ENCODE measurements at regions not wholly inside any gene's neighbourhood (a gene's known extent, or its start where the extent isn't known, plus 50 kb on each side); places are given as distances from the start of the nearest gene placed in this dataset.

- ChIA-PET CTCF (no interaction called here), POLR2A (no interaction called here)
Observed at GRCh38 chr3:6516143-6516542, 344.8 kb upstream of the GRM7 start.

GRCh38 chr3:6516694-6517093, 344.2 kb upstream of the GRM7 start:
- Mint-ChIP-seq H3K36me3 (ENCODE audit: low read depth) (no peaks in the 10 kb centered on the region), H3K4me3 (no peak overlapping the region), H3K27ac (no peak overlapping the region), H3K4me1 (no peaks in the 10 kb centered on the region), H3K9me3 (peaks cover 4% of the 10 kb centered on the region), H3K27me3 (no peaks in the 10 kb centered on the region)
- DNase-seq, result no peak
- POLR2A ChIA-PET, result no interaction called here
- CTCF ChIA-PET, result no interaction called here

More at GRCh38 chr3:6516143-6516542, 344.8 kb upstream of the GRM7 start:
- no peak overlapping the region for H3K4me3 Mint-ChIP-seq
- H3K4me1 Mint-ChIP-seq, result no peaks in the 10 kb centered on the region
- H3K27ac Mint-ChIP-seq, result no peak overlapping the region
- no peak for DNase-seq
- H3K36me3 Mint-ChIP-seq (ENCODE audit: low read depth), result no peaks in the 10 kb centered on the region
- no peaks in the 10 kb centered on the region for H3K27me3 Mint-ChIP-seq
- H3K9me3 Mint-ChIP-seq, result peaks cover 4% of the 10 kb centered on the region

- POLR2A ChIA-PET, result no interaction called here
- no peak for DNase-seq
- Mint-ChIP-seq H3K36me3 (ENCODE audit: low read depth) (no peaks in the 10 kb centered on the region), H3K27me3 (no peaks in the 10 kb centered on the region), H3K4me3 (no peak overlapping the region), H3K9me3 (peaks cover 4% of the 10 kb centered on the region), H3K4me1 (no peaks in the 10 kb centered on the region), H3K27ac (no peak overlapping the region)
- CTCF ChIA-PET, result interaction anchor here (0.5 kb wide), 1 partner anchor 1148 kb away, joined by 5 read pairs; no protein-coding TSS in a partner anchor
Observed at GRCh38 chr3:6518709-6519345, 342.1 kb upstream of the GRM7 start.

- H3K36me3 Mint-ChIP-seq (ENCODE audit: low read depth), result no peaks in the 10 kb centered on the region
- no peaks in the 10 kb centered on the region for H3K4me1 Mint-ChIP-seq
- H3K27ac Mint-ChIP-seq, result no peak overlapping the region
- DNase-seq, result no peak
- CTCF ChIA-PET, result interaction anchor here (0.7 kb wide), 1 partner anchor 511 kb away, joined by 4 read pairs; no protein-coding TSS in a partner anchor
- H3K9me3 Mint-ChIP-seq, result peaks cover 2% of the 10 kb centered on the region
- no peak overlapping the region for H3K4me3 Mint-ChIP-seq
- H3K27me3 Mint-ChIP-seq, result no peaks in the 10 kb centered on the region
- POLR2A ChIA-PET, result no interaction called here
Observed at GRCh38 chr3:6521369-6522113, 339.4 kb upstream of the GRM7 start.

- H3K27ac Mint-ChIP-seq, result no peak overlapping the region
- no peaks in the 10 kb centered on the region for H3K4me1 Mint-ChIP-seq
- DNase-seq, result no peak
- H3K9me3 Mint-ChIP-seq, result peaks cover 2% of the 10 kb centered on the region
- POLR2A ChIA-PET, result no interaction called here
- no peaks in the 10 kb centered on the region for H3K27me3 Mint-ChIP-seq
- CTCF ChIA-PET, result interaction anchor here (0.7 kb wide), 1 partner anchor 512 kb away, joined by 4 read pairs; no protein-coding TSS in a partner anchor
- no peak overlapping the region for H3K4me3 Mint-ChIP-seq
- no peaks in the 10 kb centered on the region for H3K36me3 Mint-ChIP-seq (ENCODE audit: low read depth)
Observed at GRCh38 chr3:6522191-6522590, 338.7 kb upstream of the GRM7 start.

- CTCF ChIA-PET, result no interaction called here
- H3K27me3 Mint-ChIP-seq, result no peaks in the 10 kb centered on the region
- POLR2A ChIA-PET, result no interaction called here
Observed at GRCh38 chr3:6523043-6523442, 337.9 kb upstream of the GRM7 start.

GRCh38 chr3:6524479-6524878, 336.4 kb upstream of the GRM7 start:
- Mint-ChIP-seq H3K36me3 (ENCODE audit: low read depth) (no peaks in the 10 kb centered on the region), H3K9me3 (peaks cover under 1% of the 10 kb centered on the region), H3K4me1 (no peaks in the 10 kb centered on the region), H3K27ac (no peak overlapping the region), H3K27me3 (no peaks in the 10 kb centered on the region), H3K4me3 (no peak overlapping the region)
- ChIA-PET POLR2A (no interaction called here), CTCF (no interaction called here)
- no peak for DNase-seq

More at GRCh38 chr3:6523043-6523442, 337.9 kb upstream of the GRM7 start:
- H3K9me3 Mint-ChIP-seq, result peaks cover 2% of the 10 kb centered on the region
- no peaks in the 10 kb centered on the region for H3K36me3 Mint-ChIP-seq (ENCODE audit: low read depth)
- no peak overlapping the region for H3K27ac Mint-ChIP-seq
- H3K4me3 Mint-ChIP-seq, result no peak overlapping the region
- DNase-seq, result no peak
- H3K4me1 Mint-ChIP-seq, result no peaks in the 10 kb centered on the region

GRCh38 chr3:6526321-6526720, 334.6 kb upstream of the GRM7 start:
- no peaks in the 10 kb centered on the region for H3K36me3 Mint-ChIP-seq (ENCODE audit: low read depth)
- H3K4me3 Mint-ChIP-seq, result no peak overlapping the region
- no peak overlapping the region for H3K27ac Mint-ChIP-seq
- no peaks in the 10 kb centered on the region for H3K9me3 Mint-ChIP-seq
- DNase-seq, result no peak
- POLR2A ChIA-PET, result no interaction called here
- no peaks in the 10 kb centered on the region for H3K4me1 Mint-ChIP-seq
- no peaks in the 10 kb centered on the region for H3K27me3 Mint-ChIP-seq
- CTCF ChIA-PET, result no interaction called here

- Mint-ChIP-seq H3K9me3 (no peaks in the 10 kb centered on the region), H3K4me1 (no peaks in the 10 kb centered on the region), H3K27me3 (no peaks in the 10 kb centered on the region), H3K4me3 (no peak overlapping the region), H3K27ac (no peak overlapping the region), H3K36me3 (ENCODE audit: low read depth) (no peaks in the 10 kb centered on the region)
- DNase-seq, result no peak
- ChIA-PET POLR2A (no interaction called here), CTCF (no interaction called here)
Observed at GRCh38 chr3:6526861-6527260, 334.1 kb upstream of the GRM7 start.

- DNase-seq, result no peak
- no peaks in the 10 kb centered on the region for H3K36me3 Mint-ChIP-seq (ENCODE audit: low read depth)
- H3K9me3 Mint-ChIP-seq, result no peaks in the 10 kb centered on the region
- no peak overlapping the region for H3K4me3 Mint-ChIP-seq
- ChIA-PET POLR2A (no interaction called here), CTCF (no interaction called here)
- H3K27ac Mint-ChIP-seq, result no peak overlapping the region
- H3K27me3 Mint-ChIP-seq, result no peaks in the 10 kb centered on the region
- no peaks in the 10 kb centered on the region for H3K4me1 Mint-ChIP-seq
Observed at GRCh38 chr3:6528951-6529350, 332.0 kb upstream of the GRM7 start.

- no peaks in the 10 kb centered on the region for H3K4me1 Mint-ChIP-seq
- no peak for DNase-seq
- POLR2A ChIA-PET, result no interaction called here
- H3K4me3 Mint-ChIP-seq, result no peak overlapping the region
- H3K9me3 Mint-ChIP-seq, result no peaks in the 10 kb centered on the region
- CTCF ChIA-PET, result no interaction called here
- H3K27ac Mint-ChIP-seq, result no peak overlapping the region
- H3K36me3 Mint-ChIP-seq (ENCODE audit: low read depth), result no peaks in the 10 kb centered on the region
- H3K27me3 Mint-ChIP-seq, result no peaks in the 10 kb centered on the region
Observed at GRCh38 chr3:6531153-6531552, 329.8 kb upstream of the GRM7 start.

- Mint-ChIP-seq H3K4me3 (no peak overlapping the region), H3K4me1 (no peaks in the 10 kb centered on the region), H3K36me3 (ENCODE audit: low read depth) (no peaks in the 10 kb centered on the region), H3K9me3 (no peaks in the 10 kb centered on the region), H3K27me3 (no peaks in the 10 kb centered on the region), H3K27ac (no peak overlapping the region)
- DNase-seq, result no peak
- ChIA-PET POLR2A (no interaction called here), CTCF (no interaction called here)
Observed at GRCh38 chr3:6532101-6532500, 328.8 kb upstream of the GRM7 start.

GRCh38 chr3:6540981-6541380, 319.9 kb upstream of the GRM7 start:
- POLR2A ChIA-PET, result no interaction called here
- no peaks in the 10 kb centered on the region for H3K36me3 Mint-ChIP-seq (ENCODE audit: low read depth)
- CTCF ChIA-PET, result no interaction called here

GRCh38 chr3:6542795-6543194, 318.1 kb upstream of the GRM7 start:
- Mint-ChIP-seq H3K36me3 (ENCODE audit: low read depth) (no peaks in the 10 kb centered on the region), H3K9me3 (peaks cover 7% of the 10 kb centered on the region), H3K4me1 (no peaks in the 10 kb centered on the region), H3K27ac (no peak overlapping the region), H3K4me3 (no peak overlapping the region), H3K27me3 (no peaks in the 10 kb centered on the region)
- ChIA-PET POLR2A (no interaction called here), CTCF (no interaction called here)
- DNase-seq, result no peak

More at GRCh38 chr3:6540981-6541380, 319.9 kb upstream of the GRM7 start:
- DNase-seq, result no peak
- no peaks in the 10 kb centered on the region for H3K27me3 Mint-ChIP-seq
- no peaks in the 10 kb centered on the region for H3K4me1 Mint-ChIP-seq
- no peak overlapping the region for H3K27ac Mint-ChIP-seq
- H3K4me3 Mint-ChIP-seq, result no peak overlapping the region
- peaks cover 8% of the 10 kb centered on the region for H3K9me3 Mint-ChIP-seq
